HepG2 (cell line): ENCODE measurements at regions not wholly inside any gene's neighbourhood (a gene's known extent, or its start where the extent isn't known, plus 50 kb on each side); places are given as distances from the start of the nearest gene placed in this dataset.
"Not testable (repeated sequence)": the region's sequence is repeated elsewhere in the genome, so short reads cannot be mapped to it uniquely, and the experiment has no call there.

ENCODE experiments used
- ATAC-seq: fragments of 200-7000 bp; cut with Tn5 transposase; 3 replicates; pipeline ENCODE4 v1.9.1; 2020; ENCODE audit warnings: mild to moderate bottlenecking, moderate library complexity
- BruUV-seq: library from RNA; stranded (reverse); fragments of 400-500 nt; replicated peaks from 2 replicates; lab custom pipeline; 2021; lab: Mats Ljungman, UMichigan
- CTCF ChIA-PET: fragments of 300-600 bp; formaldehyde crosslinking; extraction: SDS; loops from one replicate; lab custom pipeline; 2021; ENCODE audit warnings: low total read pairs, inconsistent platforms, low intra/inter-chr PET ratio; lab: Yijun Ruan, JAX
- POLR2A ChIA-PET: fragments of 350-600 bp; sonication (Branson Sonifier 250); formaldehyde crosslinking; loops from one replicate; lab custom pipeline; 2020; ENCODE audit warnings: antibody characterized with exemption, inconsistent platforms; lab: Yijun Ruan, JAX
- DNase-seq: peaks from one replicate; pipeline ENCODE4 v3.0.0-alpha.2; 2015; ENCODE audit warnings: low spot score
- FAIRE-seq: peaks from 3 replicates; lab custom pipeline; 2011; peaks lifted over from hg19 to GRCh38; lab: Jason Lieb, UNC
- H2AFZ ChIP-seq: one replicate; pipeline ENCODE4 v1.6.1; 2011; ENCODE audit warnings: low read length, inconsistent platforms
- H3K27ac ChIP-seq: fragments of 300-600 bp; 3 replicates; pipeline ENCODE4 v1.8.0; 2011; ENCODE audit warnings: mixed run types, mild to moderate bottlenecking, mixed read lengths, low read length, inconsistent platforms; ENCODE audit not compliant: insufficient read depth; ENCODE audit errors: extremely low read length
- H3K27me3 ChIP-seq, 2 experiments: fragments of 200-600 bp in 1 of 2; 2 replicates in 1 of 2; 3 replicates in 1 of 2; pipeline versions ENCODE4 v1.6.0 to v1.8.0; 2011; ENCODE audit warnings: low read length in 2 of 2, mild to moderate bottlenecking in 2 of 2, moderate library complexity in 2 of 2, inconsistent platforms in 1 of 2; ENCODE audit not compliant: insufficient read depth in 2 of 2, control insufficient read depth in 1 of 2
- H3K36me3 ChIP-seq, 2 experiments: fragments of 200-600 bp in 1 of 2; replicated peaks in 1 of 2; 2 replicates in 1 of 2; 3 replicates in 1 of 2; pipeline versions ENCODE4 v1.5.1 to v1.8.0; 2011; ENCODE audit warnings: low read length in 2 of 2, inconsistent platforms in 1 of 2; ENCODE audit not compliant: insufficient read depth in 2 of 2, control insufficient read depth in 1 of 2
- H3K4me1 ChIP-seq: 2 replicates; pipeline ENCODE4 v1.5.1; 2012; ENCODE audit warnings: low read length, inconsistent platforms; ENCODE audit not compliant: insufficient read depth
- H3K4me2 ChIP-seq: 2 replicates; pipeline ENCODE4 v1.6.0; 2011; ENCODE audit warnings: low read depth, low read length, inconsistent platforms
- H3K4me3 ChIP-seq, 3 experiments: fragments of 200-600 bp in 1 of 3; sonication (generic), shearing (Covaris generic) in 1 of 3; replicated peaks in 1 of 3; 2 replicates each; pipeline ENCODE4 v1.5.1; 2011 to 2016; ENCODE audit warnings: low read length in 3 of 3, inconsistent platforms in 2 of 3, low read depth in 2 of 3, mild to moderate bottlenecking in 2 of 3, control low read depth in 1 of 3, mixed read lengths in 1 of 3; ENCODE audit not compliant: insufficient read depth in 1 of 3
- H3K79me2 ChIP-seq: one replicate; pipeline ENCODE4 v1.6.1; 2011; ENCODE audit warnings: low read length, inconsistent platforms; ENCODE audit not compliant: insufficient read depth
- H3K9ac ChIP-seq: 2 replicates; pipeline ENCODE4 v1.6.0; 2011; ENCODE audit warnings: mild to moderate bottlenecking, low read depth, low read length, inconsistent platforms; ENCODE audit not compliant: insufficient read depth
- H3K9me3 ChIP-seq: 2 replicates; pipeline ENCODE4 v1.5.1; 2012; ENCODE audit warnings: mild to moderate bottlenecking, low read length
- H4K20me1 ChIP-seq: 2 replicates; pipeline ENCODE4 v1.6.0; 2011; ENCODE audit warnings: inconsistent platforms, mild to moderate bottlenecking, low read length, moderate library complexity; ENCODE audit not compliant: insufficient read depth
- RARA ChIP-seq: IDR thresholded peaks from 2 replicates; pipeline ENCODE4 v1.6.1; 2016; ENCODE audit warnings: missing genetic modification reagents, missing compliant biosample characterization
- ZFY ChIP-seq: sonication (generic); formaldehyde crosslinking; IDR thresholded peaks from 2 replicates; pipeline ENCODE4 v1.4.0; 2020; ENCODE audit warnings: missing genetic modification reagents
- WGBS: methylation state at CpG from one replicate; pipeline ENCODE4 v1.1.6; 2017; ENCODE audit warnings: low lambda C conversion rate; 5-methylcytosine and 5-hydroxymethylcytosine counted together
- in situ Hi-C: cut with HindIII; loops from 2 replicates; pipeline ENCODE4 v1.10.0; 2017; ENCODE audit warnings: low pct_unique_long_range_greater_than_20kb; ENCODE audit not compliant: extremely low pct_ligation_motif_present
- intact Hi-C: fragments of 100-400 bp; cut with micrococcal nuclease; formaldehyde crosslinking; loops from one replicate; pipeline ENCODE4 v1.10.0; 2022; ENCODE audit not compliant: unreplicated experiment

DNA sequence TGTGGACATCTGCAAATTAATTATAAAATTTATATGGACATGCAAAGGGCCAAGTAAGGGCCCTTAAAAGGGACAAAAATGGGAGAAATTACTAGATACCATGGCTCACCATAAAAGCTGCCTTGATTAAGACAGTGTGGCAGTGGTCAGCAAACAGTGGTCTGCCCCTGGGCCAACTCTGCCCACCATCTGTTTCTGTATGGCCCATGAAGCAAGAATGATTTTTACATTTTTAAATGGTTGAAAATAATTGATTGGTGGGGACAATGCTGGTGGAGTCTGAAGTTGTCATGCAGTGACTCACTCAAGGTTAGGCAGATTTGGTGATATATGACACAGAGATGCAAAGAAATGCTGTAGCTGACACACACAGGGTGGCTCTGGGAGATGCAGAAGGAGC is 143.2 kb upstream of the PRDM7 start:
- intact Hi-C loops, FAIRE-seq, CTCF ChIA-PET, H3K9ac ChIP-seq, H3K27ac ChIP-seq, H2AFZ ChIP-seq, H3K9me3 ChIP-seq, DNase-seq, POLR2A ChIA-PET, H3K36me3 ChIP-seq, H3K4me3 ChIP-seq, BruUV-seq, H4K20me1 ChIP-seq, H3K27me3 ChIP-seq, ATAC-seq, in situ Hi-C loops, H3K4me1 ChIP-seq, H3K4me2 ChIP-seq, H3K79me2 ChIP-seq: not testable (repeated sequence)

DNA sequence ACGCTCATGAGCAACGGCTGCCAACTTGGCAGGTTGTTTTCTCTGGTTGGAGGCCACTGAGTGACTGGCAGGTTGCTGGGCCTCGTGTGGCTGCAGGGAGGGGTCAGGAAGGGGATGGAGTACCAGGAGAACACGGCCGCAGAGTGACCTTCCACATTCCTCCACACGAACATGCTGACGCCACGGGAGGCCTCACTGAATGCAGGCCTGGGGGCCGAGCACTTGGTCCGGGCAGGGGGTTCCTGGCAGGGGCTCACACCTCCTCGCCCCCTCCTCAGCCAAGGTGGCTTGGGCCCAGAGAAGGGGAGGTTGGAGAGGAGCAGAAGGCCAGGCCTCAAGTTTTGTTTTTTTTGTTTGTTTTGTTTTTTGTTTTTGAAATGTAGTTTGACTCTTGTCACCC is 98.5 kb upstream of the PRDM7 start:
- H3K27ac ChIP-seq, in situ Hi-C loops, ATAC-seq, POLR2A ChIA-PET, H3K4me2 ChIP-seq, intact Hi-C loops, H3K4me1 ChIP-seq, H3K79me2 ChIP-seq, H4K20me1 ChIP-seq, FAIRE-seq, DNase-seq, H2AFZ ChIP-seq, BruUV-seq, CTCF ChIA-PET, H3K4me3 ChIP-seq, H3K27me3 ChIP-seq, H3K9me3 ChIP-seq, H3K36me3 ChIP-seq, H3K9ac ChIP-seq: not testable (repeated sequence)
- 20% methylated on average over 2 of the region's 11 CpGs for WGBS
- 0 out of 2 replicates have a peak, but pooled peaks have one; percentile 14 for TF ChIP-seq RARA

DNA sequence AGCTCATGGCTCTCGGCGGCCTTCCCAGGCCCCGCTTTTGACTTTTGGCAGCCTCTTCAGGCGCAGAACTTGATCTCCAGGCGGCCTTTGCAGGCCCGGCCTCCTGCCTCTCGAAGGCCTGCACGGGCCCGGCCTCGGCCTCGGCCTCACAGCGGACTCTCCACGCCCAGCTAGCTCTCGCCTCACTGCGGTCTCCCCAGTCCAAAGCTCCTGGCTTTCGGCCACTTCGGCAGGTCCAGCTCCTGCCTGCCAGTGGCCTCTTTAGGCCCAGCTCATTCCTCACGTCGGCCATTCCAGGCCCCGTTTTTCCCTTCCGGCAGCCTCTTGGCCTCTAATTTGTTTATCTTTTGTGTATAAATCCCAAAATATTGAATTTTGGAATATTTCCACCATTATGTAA is 94.5 kb upstream of the PRDM7 start:
- BruUV-seq, H3K4me3 ChIP-seq, H3K27me3 ChIP-seq: not testable (repeated sequence)
- 93% methylated on average over 16 of the region's 21 CpGs for WGBS
- 0 out of 2 replicates have a peak, but pooled peaks have one; percentile 1 for TF ChIP-seq ZFY (CRISPR knock-in tag)
- TF ChIP-seq, all 625 proteins: peak for 1; not testable (repeated sequence) for 624
- H3K36me3 ChIP-seq, H3K79me2 ChIP-seq, in situ Hi-C loops, H3K27ac ChIP-seq, H3K9me3 ChIP-seq, H2AFZ ChIP-seq, FAIRE-seq, H4K20me1 ChIP-seq, POLR2A ChIA-PET, H3K4me1 ChIP-seq, DNase-seq, H3K9ac ChIP-seq, ATAC-seq, intact Hi-C loops, H3K4me2 ChIP-seq, CTCF ChIA-PET: not testable (repeated sequence)
